HAP-1 (cell line): ENCODE measurements at regions not wholly inside any gene's neighbourhood (a gene's known extent, or its start where the extent isn't known, plus 50 kb on each side); places are given as distances from the start of the nearest gene placed in this dataset.

Source experiments
- DNase-seq, 2 experiments: peaks; one replicate each; pipeline ENCODE4 v3.0.0-alpha.2; 2016 to 2020; ENCODE audit warnings: low spot score in 2 of 2
- H3K27me3 ChIP-seq: fragments of 250-450 bp; sonication (Bioruptor Pico); 2 replicates; pipeline ENCODE4 v1.5.1; 2020; ENCODE audit warnings: low read depth, mild to moderate bottlenecking, moderate library complexity
- H3K36me3 ChIP-seq: fragments of 250-450 bp; sonication (Bioruptor Pico); replicated peaks from 2 replicates; pipeline ENCODE4 v1.5.1; 2020; ENCODE audit warnings: mild to moderate bottlenecking
- H3K4me1 ChIP-seq: fragments of 250-450 bp; sonication (Bioruptor Pico); 2 replicates; pipeline ENCODE4 v1.5.1; 2020; ENCODE audit warnings: mild to moderate bottlenecking
- H3K4me3 ChIP-seq: fragments of 250-450 bp; sonication (Bioruptor Pico); 2 replicates; pipeline ENCODE4 v1.5.1; 2020; ENCODE audit warnings: mild to moderate bottlenecking, moderate library complexity
- H3K9me3 ChIP-seq: fragments of 250-450 bp; sonication (Bioruptor Pico); 2 replicates; pipeline ENCODE4 v1.5.1; 2020; ENCODE audit warnings: mild to moderate bottlenecking, moderate library complexity
- in situ Hi-C: fragments of 300-500 bp; cut with MboI; formaldehyde crosslinking; loops from 3 replicates; pipeline ENCODE4 v1.14.3; 2020; ENCODE audit warnings: low sequenced_read_pairs, inconsistent platforms, mixed read lengths

GRCh38 chr3:96027718-96028117 is 786.7 kb upstream of the EPHA6 start:
- H3K4me3 ChIP-seq, result no peak overlapping the region
- no peaks in the 10 kb centered on the region for H3K9me3 ChIP-seq
- in situ Hi-C loops, result no loop called here
- no peaks in the 10 kb centered on the region for H3K27me3 ChIP-seq
- no peak for DNase-seq
- H3K4me1 ChIP-seq, result no peaks in the 10 kb centered on the region
- H3K36me3 ChIP-seq, result no peaks in the 10 kb centered on the region

- in situ Hi-C loops, result no loop called here
- Histone ChIP-seq H3K4me3 (no peak overlapping the region), H3K9me3 (no peaks in the 10 kb centered on the region), H3K27me3 (no peaks in the 10 kb centered on the region), H3K4me1 (no peaks in the 10 kb centered on the region), H3K36me3 (no peaks in the 10 kb centered on the region)
- DNase-seq, result peak in 1 of 2 experiments; percentile 28
Observed at GRCh38 chr3:96039632-96040031, 774.8 kb upstream of the EPHA6 start.

- in situ Hi-C loops, result no loop called here
- DNase-seq, result no peak
- Histone ChIP-seq H3K9me3 (no peaks in the 10 kb centered on the region), H3K27me3 (no peaks in the 10 kb centered on the region), H3K36me3 (no peaks in the 10 kb centered on the region), H3K4me1 (no peaks in the 10 kb centered on the region), H3K4me3 (no peak overlapping the region)
Observed at GRCh38 chr3:96059301-96059700, 755.1 kb upstream of the EPHA6 start.

- no peaks in the 10 kb centered on the region for H3K27me3 ChIP-seq
- H3K4me3 ChIP-seq, result no peak overlapping the region
- DNase-seq, result no peak
- H3K36me3 ChIP-seq, result no peaks in the 10 kb centered on the region
- H3K4me1 ChIP-seq, result no peaks in the 10 kb centered on the region
- no peaks in the 10 kb centered on the region for H3K9me3 ChIP-seq
- in situ Hi-C loops, result no loop called here
Observed at GRCh38 chr3:96069065-96069464, 745.3 kb upstream of the EPHA6 start.

GRCh38 chr3:96070678-96071077 is 743.7 kb upstream of the EPHA6 start:
- in situ Hi-C loops, result no loop called here
- Histone ChIP-seq H3K36me3 (no peaks in the 10 kb centered on the region), H3K9me3 (no peaks in the 10 kb centered on the region), H3K27me3 (no peaks in the 10 kb centered on the region), H3K4me3 (no peak overlapping the region), H3K4me1 (no peaks in the 10 kb centered on the region)
- DNase-seq, result no peak

- Histone ChIP-seq H3K36me3 (no peaks in the 10 kb centered on the region), H3K9me3 (no peaks in the 10 kb centered on the region), H3K27me3 (no peaks in the 10 kb centered on the region), H3K4me1 (no peaks in the 10 kb centered on the region), H3K4me3 (no peak overlapping the region)
- in situ Hi-C loops, result no loop called here
- DNase-seq, result no peak
Observed at GRCh38 chr3:96071097-96071496, 743.3 kb upstream of the EPHA6 start.

- no peak for DNase-seq
- H3K4me3 ChIP-seq, result no peak overlapping the region
- H3K27me3 ChIP-seq, result no peaks in the 10 kb centered on the region
- in situ Hi-C loops, result no loop called here
- H3K36me3 ChIP-seq, result no peaks in the 10 kb centered on the region
- no peaks in the 10 kb centered on the region for H3K4me1 ChIP-seq
- H3K9me3 ChIP-seq, result no peaks in the 10 kb centered on the region
Observed at GRCh38 chr3:96072226-96072625, 742.2 kb upstream of the EPHA6 start.

- no peaks in the 10 kb centered on the region for H3K27me3 ChIP-seq
- in situ Hi-C loops, result no loop called here
- no peaks in the 10 kb centered on the region for H3K9me3 ChIP-seq
- no peak overlapping the region for H3K4me3 ChIP-seq
- no peaks in the 10 kb centered on the region for H3K4me1 ChIP-seq
- H3K36me3 ChIP-seq, result no peaks in the 10 kb centered on the region
- DNase-seq, result no peak
Observed at GRCh38 chr3:96083610-96084009, 730.8 kb upstream of the EPHA6 start.

GRCh38 chr3:96086018-96086417 is 728.4 kb upstream of the EPHA6 start:
- in situ Hi-C loops, result no loop called here
- no peak for DNase-seq
- Histone ChIP-seq H3K27me3 (no peaks in the 10 kb centered on the region), H3K4me3 (no peak overlapping the region), H3K9me3 (no peaks in the 10 kb centered on the region), H3K36me3 (no peaks in the 10 kb centered on the region), H3K4me1 (no peaks in the 10 kb centered on the region)

- Histone ChIP-seq H3K27me3 (no peaks in the 10 kb centered on the region), H3K36me3 (no peaks in the 10 kb centered on the region), H3K4me3 (no peak overlapping the region), H3K9me3 (no peaks in the 10 kb centered on the region), H3K4me1 (peaks cover 16% of the 10 kb centered on the region)
- DNase-seq, result peak in 1 of 2 experiments; percentile 87
- in situ Hi-C loops, result no loop called here
Observed at GRCh38 chr3:96101006-96101560, 713.3 kb upstream of the EPHA6 start.

- Histone ChIP-seq H3K4me1 (peaks cover 32% of the 10 kb centered on the region), H3K4me3 (no peak overlapping the region), H3K27me3 (no peaks in the 10 kb centered on the region), H3K36me3 (no peaks in the 10 kb centered on the region), H3K9me3 (no peaks in the 10 kb centered on the region)
- in situ Hi-C loops, result no loop called here
- DNase-seq, result no peak
Observed at GRCh38 chr3:96106701-96107100, 707.7 kb upstream of the EPHA6 start.
